ENCODE measurements at regions not wholly inside any gene's neighbourhood (a gene's known extent, or its start where the extent isn't known, plus 50 kb on each side); places are given as distances from the start of the nearest gene placed in this dataset.
A peak's percentile ranks its signal among the peaks of the same experiment; 100 is the strongest.

DNA sequence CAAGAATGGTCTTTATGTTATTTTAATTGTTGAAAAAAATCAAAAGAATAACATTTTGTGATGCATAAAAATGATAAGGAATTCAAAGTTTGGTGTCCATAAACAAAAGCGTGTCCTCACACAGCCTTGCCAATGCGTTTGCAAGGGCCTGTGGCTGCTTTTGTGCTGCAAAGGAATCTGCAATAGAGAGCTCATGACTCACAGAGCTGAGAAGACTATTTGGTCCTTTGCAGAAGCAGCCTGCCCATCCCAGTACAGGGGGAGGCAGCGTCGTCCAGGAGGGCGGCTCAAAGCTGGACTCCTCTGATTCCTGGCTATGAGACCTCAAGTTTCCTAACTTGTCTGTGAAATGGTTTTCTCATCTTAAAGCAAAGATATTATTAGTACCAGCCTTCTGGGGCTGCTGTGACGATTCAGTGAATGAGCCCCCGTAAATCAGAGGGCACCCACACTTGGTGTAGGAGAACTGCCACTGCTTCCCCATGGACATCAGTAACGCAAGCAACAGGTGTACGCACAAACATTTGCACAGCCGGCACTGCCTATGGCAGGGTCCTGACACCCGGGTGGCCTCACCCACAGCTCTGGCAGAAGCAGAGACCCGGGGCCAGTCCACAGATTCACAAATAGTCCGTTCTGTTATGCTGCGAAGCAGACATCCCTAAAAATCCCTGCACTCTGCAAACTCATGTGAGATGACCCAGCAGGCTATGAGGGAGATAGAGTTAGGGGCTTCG is 70.6 kb upstream of the ASAP2 start:
- DNase-seq, result no peak

- no peak for DNase-seq
These were observed 79.3 kb upstream of the ASAP2 start for GRCh38 chr2:9127316-9127715.

DNA sequence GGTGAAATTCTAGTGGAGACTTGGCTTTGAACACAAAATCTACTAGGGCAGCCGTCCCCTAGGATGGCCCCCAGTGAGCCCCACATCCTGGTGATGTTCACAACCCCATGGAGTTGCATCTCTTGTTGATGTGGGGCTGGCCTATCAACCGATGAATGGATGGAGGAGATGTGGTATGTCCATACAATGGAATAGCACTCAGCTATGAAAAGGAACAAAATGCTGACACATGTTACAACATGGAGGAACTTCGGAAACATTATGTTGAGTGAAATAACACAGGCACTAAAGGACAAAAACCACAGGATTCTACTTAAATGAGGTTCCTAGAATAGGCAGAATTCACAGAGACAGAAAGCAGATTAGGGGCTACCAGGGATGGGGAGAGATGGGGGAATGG is 80.1 kb upstream of the ASAP2 start:
- no peak for DNase-seq

DNA sequence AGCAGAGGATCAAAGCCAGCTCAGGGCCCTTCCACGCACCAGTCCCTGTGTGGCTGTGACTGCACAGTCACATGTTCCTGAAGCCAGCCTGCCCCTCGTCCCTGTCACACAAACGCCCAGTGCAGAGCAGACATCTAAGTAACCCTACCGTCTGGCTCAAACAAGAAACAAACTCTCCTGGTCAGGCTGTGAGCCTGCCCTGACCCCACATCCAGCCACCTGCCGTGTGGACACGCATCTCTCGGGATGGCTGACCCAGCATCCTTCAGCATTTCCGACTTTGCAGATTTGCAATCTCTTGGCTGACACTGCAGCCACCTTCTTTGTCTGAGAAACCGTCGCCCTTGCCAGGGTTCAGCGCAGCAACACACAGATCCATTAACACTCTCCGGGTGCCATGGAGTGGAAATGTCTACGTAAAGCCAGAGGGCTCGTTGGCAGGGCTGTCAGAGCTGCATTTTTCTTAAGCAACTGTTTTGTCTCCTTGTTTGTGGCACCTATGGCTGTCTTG is 82.3 kb upstream of the ASAP2 start:
- DNase-seq, result no peak

DNA sequence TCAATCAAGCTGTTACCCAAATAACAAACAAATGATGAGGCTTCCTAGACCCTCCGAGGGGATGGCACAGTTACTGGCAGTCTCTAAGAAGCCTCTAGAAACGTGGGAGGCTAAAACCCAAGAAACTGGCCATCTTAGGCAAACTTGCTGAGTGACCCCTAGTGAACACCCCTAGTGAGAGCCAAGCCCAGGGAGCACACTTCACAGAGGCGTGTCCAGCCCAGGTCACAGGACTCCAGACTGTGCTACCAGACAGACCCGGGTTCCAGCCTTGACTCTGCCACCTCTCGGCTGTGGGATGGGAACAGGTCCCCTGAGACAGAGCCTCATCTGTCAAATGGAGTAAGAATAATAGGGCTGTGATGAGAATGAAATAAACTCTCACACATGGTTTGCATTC is 83.5 kb upstream of the ASAP2 start:
- no peak for DNase-seq

DNA sequence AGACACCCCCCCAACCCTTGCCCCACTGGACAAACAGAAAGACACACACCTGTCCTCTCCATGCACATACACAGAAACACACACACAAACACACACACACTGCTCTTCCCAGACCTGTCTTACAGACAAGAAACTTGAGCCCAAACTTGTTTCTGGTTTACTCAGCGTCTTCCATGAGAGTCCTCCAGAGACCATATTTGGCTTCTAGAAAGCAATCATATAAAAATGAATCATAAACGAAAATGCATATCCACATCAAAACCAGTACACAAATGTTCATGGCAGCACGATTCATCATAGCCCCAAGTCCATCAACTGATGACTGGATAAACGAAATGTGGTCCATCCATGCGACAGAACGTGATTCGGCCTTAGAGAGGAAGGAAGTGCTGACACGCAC is 84.2 kb upstream of the ASAP2 start:
- DNase-seq, result no peak

- DNase-seq, result no peak
These were observed 88.1 kb upstream of the ASAP2 start for GRCh38 chr2:9118383-9118960.

DNA sequence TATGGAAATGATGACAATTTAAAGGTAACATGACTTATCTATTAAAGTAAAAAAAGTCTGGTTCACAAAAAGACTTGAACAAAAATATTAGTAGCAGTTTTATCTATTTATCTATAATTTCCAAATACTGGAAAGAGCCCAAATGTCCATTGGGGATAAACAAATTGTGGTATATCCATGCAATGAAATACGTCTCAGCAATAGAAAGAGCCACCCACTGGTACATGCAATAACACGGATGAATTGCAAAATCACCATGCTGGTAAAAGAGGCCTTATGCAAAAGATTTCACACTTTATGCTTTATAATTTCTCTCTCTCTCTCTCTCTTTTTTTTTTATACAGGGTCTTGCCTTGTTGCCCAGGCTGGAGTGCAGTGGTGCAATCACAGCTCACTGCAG is 91.4 kb upstream of the ASAP2 start:
- no peak for DNase-seq

DNA sequence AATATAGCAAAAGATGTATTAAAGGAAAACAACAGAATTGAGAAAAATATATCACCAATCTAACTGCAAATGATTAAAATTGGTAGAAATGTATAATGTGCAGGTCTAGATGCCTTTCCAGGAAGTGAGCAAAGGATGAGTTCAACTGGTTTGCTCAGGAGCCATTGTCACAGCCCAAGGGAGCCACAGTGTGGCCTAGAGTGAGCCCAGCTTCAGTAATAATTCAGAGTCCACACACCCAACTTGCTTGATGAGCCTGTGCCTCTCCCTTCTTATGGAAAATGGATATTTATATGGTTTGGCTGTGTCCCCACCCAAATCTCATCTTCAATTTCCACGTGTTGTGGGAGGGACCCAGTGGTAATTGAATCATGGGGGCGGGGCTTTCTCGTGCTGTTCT is 92.2 kb upstream of the ASAP2 start:
- no peak for DNase-seq

DNA sequence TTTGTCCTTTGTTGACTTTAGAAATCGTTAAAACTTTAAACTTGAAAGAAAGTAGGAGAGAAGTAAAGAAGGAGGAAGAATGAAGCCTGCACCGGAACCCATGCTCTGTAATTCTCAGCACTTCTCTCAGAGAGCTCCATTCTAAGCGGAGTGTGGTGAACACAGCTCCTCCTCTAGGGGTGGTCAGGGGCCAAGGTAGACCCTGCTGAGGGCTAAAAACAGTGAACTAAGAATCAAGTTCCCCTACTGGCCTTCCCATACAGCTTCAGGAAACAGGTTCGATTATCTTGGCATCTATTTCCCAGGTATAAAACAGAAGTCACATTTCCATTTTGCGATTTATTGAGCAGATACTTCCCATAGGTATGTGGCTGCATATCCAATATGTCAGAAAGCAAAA is 92.7 kb upstream of the ASAP2 start:
- DNase-seq, result no peak

- DNase-seq, result no peak
These were observed 93.3 kb upstream of the ASAP2 start for GRCh38 chr2:9113262-9113661.

- DNase-seq, result no peak
These were observed 94.4 kb upstream of the ASAP2 start for GRCh38 chr2:9112079-9112721.

- DNase-seq, result no peak
These were observed 95.6 kb upstream of the ASAP2 start for GRCh38 chr2:9110893-9111569.

DNA sequence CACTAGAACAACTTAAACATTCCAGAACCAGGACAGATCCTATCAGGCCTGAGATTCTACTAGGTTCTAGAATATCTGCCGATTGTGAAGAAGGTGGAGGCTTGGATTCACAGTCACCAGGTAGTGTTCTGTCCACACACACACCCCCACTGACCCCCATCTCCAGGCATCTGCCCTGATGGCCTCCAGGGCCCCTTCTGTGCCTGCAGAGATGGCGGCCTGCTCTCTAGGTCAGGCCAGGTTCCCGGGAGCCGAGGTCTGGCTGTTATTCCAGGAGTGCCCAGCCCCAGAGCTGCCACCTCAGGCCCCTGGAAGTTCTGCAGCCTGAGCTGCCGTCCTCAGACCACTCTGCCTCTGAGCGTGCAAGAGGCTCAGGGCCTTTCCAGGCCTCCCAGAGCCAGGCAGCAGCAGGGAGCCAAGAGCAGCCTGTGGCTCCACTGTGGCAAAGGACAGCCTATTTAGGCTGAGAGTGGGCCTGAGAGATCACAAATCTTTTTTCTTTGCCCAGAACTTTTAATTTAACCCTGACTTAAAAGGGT is 96.2 kb upstream of the ASAP2 start:
- DNase-seq, result no peak

- DNase-seq, result no peak
These were observed 96.7 kb upstream of the ASAP2 start for GRCh38 chr2:9109871-9110270.

DNA sequence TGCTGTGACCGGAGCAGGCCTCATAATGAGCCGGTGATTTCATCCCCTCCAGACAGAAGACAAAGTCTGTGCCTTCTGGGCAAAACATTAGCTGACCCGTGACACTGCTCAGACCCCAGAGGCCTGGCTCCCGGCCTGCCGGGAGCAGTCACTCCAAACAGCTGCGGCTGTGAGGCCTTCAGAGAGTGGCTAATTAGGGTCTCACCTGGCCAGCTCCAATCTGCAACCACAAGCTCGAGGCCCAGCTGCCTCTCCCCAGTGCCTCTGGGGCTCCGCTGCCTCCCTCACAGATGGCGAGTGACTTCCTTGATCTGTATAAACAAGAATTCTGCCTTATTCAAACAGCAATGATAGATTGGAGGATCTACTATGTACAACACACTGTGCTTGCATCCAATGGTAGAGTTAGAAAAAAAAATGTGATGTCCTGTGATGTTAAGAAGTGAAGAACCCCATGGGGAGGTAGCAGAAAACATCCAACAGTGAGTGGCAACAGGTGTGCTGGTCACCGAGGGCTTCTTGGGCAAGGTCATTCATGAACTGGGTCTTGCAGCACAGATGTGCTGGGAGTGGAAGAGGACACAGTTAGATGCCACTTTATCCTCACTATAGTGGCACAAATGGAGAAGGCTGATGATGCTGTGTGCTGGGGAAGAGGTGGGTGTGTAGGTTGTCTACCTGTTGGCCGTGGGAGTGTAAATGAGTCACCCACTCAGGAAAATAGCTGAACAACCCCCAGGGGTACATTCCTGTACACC is 98.2 kb upstream of the ASAP2 start:
- DNase-seq, result peak; percentile 16

DNA sequence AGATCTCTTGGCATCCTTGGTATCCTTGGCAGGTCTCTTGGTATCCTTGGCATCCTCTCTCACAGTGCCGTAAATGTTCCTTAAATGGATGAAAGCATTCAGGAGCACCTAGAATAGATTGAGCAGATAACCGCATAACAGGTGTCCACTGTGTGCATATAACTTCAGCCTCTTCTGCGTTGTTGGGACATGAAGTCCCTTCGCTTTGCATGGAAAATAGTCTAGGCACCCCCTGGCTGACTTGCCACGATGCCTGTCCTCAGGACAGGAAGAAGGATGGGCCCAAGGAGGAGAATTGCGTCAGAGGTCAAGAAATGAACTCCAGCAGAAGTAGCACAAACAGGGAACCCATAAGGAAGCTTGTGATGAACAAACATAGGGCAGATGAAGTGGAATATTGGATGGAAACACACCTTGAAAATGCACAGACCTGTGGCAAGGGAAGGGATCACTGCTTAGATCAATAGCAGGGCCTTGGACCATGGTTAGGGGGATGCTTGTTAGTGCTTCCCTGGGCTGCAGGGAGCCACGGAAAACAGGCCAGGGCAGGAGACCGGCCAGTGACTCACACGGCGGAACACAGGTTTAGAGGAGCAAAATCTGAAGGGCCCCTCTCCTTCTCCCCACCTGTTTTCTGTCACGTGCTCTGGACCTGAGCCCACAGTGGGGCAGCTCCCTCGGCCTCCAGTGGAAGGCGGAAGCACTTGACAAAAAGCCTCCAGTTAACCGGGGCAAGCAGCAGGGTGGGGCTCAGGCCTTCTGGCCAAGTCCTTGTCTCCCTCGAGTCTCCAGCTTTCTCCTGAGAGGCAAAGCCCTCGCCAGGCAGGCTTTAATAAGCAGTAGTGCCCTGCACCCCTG is 99.2 kb upstream of the ASAP2 start:
- DNase-seq, result no peak

- DNase-seq, result peak; percentile 48
These were observed 100.1 kb upstream of the ASAP2 start for GRCh38 chr2:9106338-9107167.

GRCh38 chr2:9105601-9106337 is 100.8 kb upstream of the ASAP2 start:
- DNase-seq, result no peak
